ENCODE measurements at regions not wholly inside any gene's neighbourhood (a gene's known extent, or its start where the extent isn't known, plus 50 kb on each side); places are given as distances from the start of the nearest gene placed in this dataset.

- TF ChIP-seq YY1 (IDR thresholded peaks at IDR 0.05; ENCODE audit: insufficient read depth, insufficient read length) (no peak), ZNF274 (IDR thresholded peaks at IDR 0.05; ENCODE audit: low read depth, low read length) (no peak)
Observed at GRCh38 chr18:34637094-34637801, 72.8 kb upstream of the DTNA start.
